Lower leg skin (tissue), 4 donors: ENCODE measurements at regions not wholly inside any gene's neighbourhood (a gene's known extent, or its start where the extent isn't known, plus 50 kb on each side); places are given as distances from the start of the nearest gene placed in this dataset.

ENCODE experiments used
- DNase-seq, 2 donors: peaks; one replicate each; pipeline ENCODE4 v3.0.0-alpha.2; 2019; ENCODE audit warnings: low spot score in 2 of 2
- H3K4me3 ChIP-seq: fragments of 200-600 bp; sonication (generic); 2 replicates; pipeline ENCODE4 v1.5.1; 2017; ENCODE audit warnings: mild to moderate bottlenecking, low read depth; ENCODE audit not compliant: poor library complexity, severe bottlenecking
- CTCF ChIP-seq, 3 donors: fragments of 450-650 bp; IDR thresholded peaks; one replicate each; pipeline ENCODE4 v1.5.1; 2016; ENCODE audit warnings: antibody characterized with exemption in 3 of 3, mild to moderate bottlenecking in 3 of 3, moderate library complexity in 2 of 3
- POLR2A ChIP-seq, 2 donors: fragments of 450-650 bp; IDR thresholded peaks; one replicate each; pipeline ENCODE4 v1.6.1; 2016 to 2017; ENCODE audit warnings: antibody characterized with exemption in 2 of 2, mild to moderate bottlenecking in 1 of 2, moderate library complexity in 1 of 2
- WGBS, 2 donors: methylation state at CpG; one replicate each; pipeline ENCODE4 v1.1.5; 2018; 5-methylcytosine and 5-hydroxymethylcytosine counted together
- intact Hi-C: fragments of 100-400 bp; cut with DNase I; formaldehyde crosslinking; loops from one replicate; pipeline ENCODE4 v1.15.0; 2023; ENCODE audit warnings: low total_unique reads

GRCh38 chr14:62432955-62433354, 612.3 kb downstream of the KCNH5 start:
- intact Hi-C loops = no loop called here
- DNase-seq = no peak
- TF ChIP-seq POLR2A (IDR thresholded peaks at IDR 0.05) (no peak), CTCF (IDR thresholded peaks at IDR 0.05) (no peak)
- 91 to 93% methylated on average over 2 of the region's 2 CpGs for WGBS, 2 donors
- H3K4me3 ChIP-seq = no peak overlapping the region

GRCh38 chr14:62436261-62436660, 609.0 kb downstream of the KCNH5 start:
- TF ChIP-seq POLR2A (IDR thresholded peaks at IDR 0.05) = no peak
- no peak for TF ChIP-seq CTCF (IDR thresholded peaks at IDR 0.05)
- intact Hi-C loops = no loop called here
- DNase-seq = no peak
- 47 to 52% methylated on average over 2 of the region's 2 CpGs for WGBS, 2 donors
- H3K4me3 ChIP-seq = no peak overlapping the region

- intact Hi-C loops = no loop called here
- TF ChIP-seq POLR2A (IDR thresholded peaks at IDR 0.05) (no peak), CTCF (IDR thresholded peaks at IDR 0.05) (no peak)
- no peak overlapping the region for H3K4me3 ChIP-seq
- DNase-seq = no peak
- WGBS, 2 donors = 72 to 75% methylated on average over 2 of the region's 2 CpGs
Observed at GRCh38 chr14:62439210-62439609, 606.0 kb downstream of the KCNH5 start.

GRCh38 chr14:62443796-62444195, 601.5 kb downstream of the KCNH5 start:
- 76 to 79% methylated on average over 3 of the region's 3 CpGs for WGBS, 2 donors
- TF ChIP-seq CTCF (IDR thresholded peaks at IDR 0.05) = no peak
- no peak for TF ChIP-seq POLR2A (IDR thresholded peaks at IDR 0.05)
- no peak overlapping the region for H3K4me3 ChIP-seq
- intact Hi-C loops = no loop called here
- no peak for DNase-seq

- TF ChIP-seq POLR2A (IDR thresholded peaks at IDR 0.05) (no peak), CTCF (IDR thresholded peaks at IDR 0.05) (no peak)
- H3K4me3 ChIP-seq = no peak overlapping the region
- WGBS, 2 donors = 81 to 85% methylated on average over 4 of the region's 4 CpGs
- intact Hi-C loops = no loop called here
- no peak for DNase-seq
Observed at GRCh38 chr14:62445570-62445969, 599.7 kb downstream of the KCNH5 start.

- 55 to 63% methylated on average over 3 of the region's 3 CpGs for WGBS, 2 donors
- no peak overlapping the region for H3K4me3 ChIP-seq
- no peak for DNase-seq
- intact Hi-C loops = no loop called here
- TF ChIP-seq CTCF (IDR thresholded peaks at IDR 0.05) = no peak
- TF ChIP-seq POLR2A (IDR thresholded peaks at IDR 0.05) = no peak
Observed at GRCh38 chr14:62451221-62451620, 594.0 kb downstream of the KCNH5 start.
